ENCODE measurements at regions not wholly inside any gene's neighbourhood (a gene's known extent, or its start where the extent isn't known, plus 50 kb on each side); places are given as distances from the start of the nearest gene placed in this dataset.

- CTCF ChIA-PET, result no interaction called here
- DNase-seq, result no peak
- no peak for TF ChIP-seq CTCF (IDR thresholded peaks at IDR 0.05; ENCODE audit: unreplicated experiment)
- no TSS peak for BruUV-seq (replicated peaks)
- no peak overlapping the region for H3K27ac Mint-ChIP-seq (ENCODE audit: unreplicated experiment)
- intact Hi-C loops (cut with micrococcal nuclease; ENCODE audit: unreplicated experiment), result no loop called here
- no peaks in the 10 kb centered on the region for H3K27me3 Mint-ChIP-seq (ENCODE audit: unreplicated experiment)
- no peaks in the 10 kb centered on the region for H3K4me1 Mint-ChIP-seq (ENCODE audit: low read depth, unreplicated experiment)
- no peaks in the 10 kb centered on the region for H3K36me3 Mint-ChIP-seq (ENCODE audit: insufficient read depth, unreplicated experiment)
- H3K4me3 Mint-ChIP-seq (ENCODE audit: low read depth, unreplicated experiment), result no peak overlapping the region
- peaks cover 18% of the 10 kb centered on the region for H3K9me3 Mint-ChIP-seq (ENCODE audit: low read depth, unreplicated experiment)
Observed at GRCh38 chr16:6547131-6547530, 785.5 kb upstream of the RBFOX1 start.

- no peak for DNase-seq
- no peak for TF ChIP-seq CTCF (IDR thresholded peaks at IDR 0.05; ENCODE audit: unreplicated experiment)
- Mint-ChIP-seq H3K4me1 (ENCODE audit: low read depth, unreplicated experiment) (no peaks in the 10 kb centered on the region), H3K27ac (ENCODE audit: unreplicated experiment) (no peak overlapping the region), H3K4me3 (ENCODE audit: low read depth, unreplicated experiment) (no peak overlapping the region), H3K9me3 (ENCODE audit: low read depth, unreplicated experiment) (peaks cover 19% of the 10 kb centered on the region), H3K36me3 (ENCODE audit: insufficient read depth, unreplicated experiment) (no peaks in the 10 kb centered on the region), H3K27me3 (ENCODE audit: unreplicated experiment) (no peaks in the 10 kb centered on the region)
- intact Hi-C loops (cut with micrococcal nuclease; ENCODE audit: unreplicated experiment), result no loop called here
- no TSS peak for BruUV-seq (replicated peaks)
- CTCF ChIA-PET, result no interaction called here
Observed at GRCh38 chr16:6545329-6545728, 787.3 kb upstream of the RBFOX1 start.

- H3K9me3 Mint-ChIP-seq (ENCODE audit: low read depth, unreplicated experiment), result peaks cover 19% of the 10 kb centered on the region
- no peaks in the 10 kb centered on the region for H3K27me3 Mint-ChIP-seq (ENCODE audit: unreplicated experiment)
- no peaks in the 10 kb centered on the region for H3K4me1 Mint-ChIP-seq (ENCODE audit: low read depth, unreplicated experiment)
- intact Hi-C loops (cut with micrococcal nuclease; ENCODE audit: unreplicated experiment), result no loop called here
- no peak for DNase-seq
- no peaks in the 10 kb centered on the region for H3K36me3 Mint-ChIP-seq (ENCODE audit: insufficient read depth, unreplicated experiment)
- BruUV-seq (replicated peaks), result no TSS peak
- CTCF ChIA-PET, result interaction anchor here (0.7 kb wide), 1 partner anchor 149 kb away, joined by 3 read pairs; no protein-coding TSS in a partner anchor
- no peak overlapping the region for H3K27ac Mint-ChIP-seq (ENCODE audit: unreplicated experiment)
- no peak overlapping the region for H3K4me3 Mint-ChIP-seq (ENCODE audit: low read depth, unreplicated experiment)
- no peak for TF ChIP-seq CTCF (IDR thresholded peaks at IDR 0.05; ENCODE audit: unreplicated experiment)
Observed at GRCh38 chr16:6541267-6541666, 791.4 kb upstream of the RBFOX1 start.

- BruUV-seq (replicated peaks), result no TSS peak
- CTCF ChIA-PET, result no interaction called here
- Mint-ChIP-seq H3K27ac (ENCODE audit: unreplicated experiment) (no peak overlapping the region), H3K4me1 (ENCODE audit: low read depth, unreplicated experiment) (no peaks in the 10 kb centered on the region), H3K36me3 (ENCODE audit: insufficient read depth, unreplicated experiment) (no peaks in the 10 kb centered on the region), H3K27me3 (ENCODE audit: unreplicated experiment) (no peaks in the 10 kb centered on the region), H3K4me3 (ENCODE audit: low read depth, unreplicated experiment) (no peak overlapping the region), H3K9me3 (ENCODE audit: low read depth, unreplicated experiment) (peaks cover 20% of the 10 kb centered on the region)
- TF ChIP-seq CTCF (IDR thresholded peaks at IDR 0.05; ENCODE audit: unreplicated experiment), result no peak
- DNase-seq, result no peak
- intact Hi-C loops (cut with micrococcal nuclease; ENCODE audit: unreplicated experiment), result no loop called here
Observed at GRCh38 chr16:6536411-6536810, 796.2 kb upstream of the RBFOX1 start.

GRCh38 chr16:6531067-6531466 is 801.6 kb upstream of the RBFOX1 start:
- Mint-ChIP-seq H3K4me1 (ENCODE audit: low read depth, unreplicated experiment) (no peaks in the 10 kb centered on the region), H3K36me3 (ENCODE audit: insufficient read depth, unreplicated experiment) (no peaks in the 10 kb centered on the region), H3K4me3 (ENCODE audit: low read depth, unreplicated experiment) (no peak overlapping the region), H3K27ac (ENCODE audit: unreplicated experiment) (no peak overlapping the region), H3K27me3 (ENCODE audit: unreplicated experiment) (no peaks in the 10 kb centered on the region), H3K9me3 (ENCODE audit: low read depth, unreplicated experiment) (peaks cover 17% of the 10 kb centered on the region)
- DNase-seq, result no peak
- no peak for TF ChIP-seq CTCF (IDR thresholded peaks at IDR 0.05; ENCODE audit: unreplicated experiment)
- intact Hi-C loops (cut with micrococcal nuclease; ENCODE audit: unreplicated experiment), result no loop called here
- CTCF ChIA-PET, result no interaction called here
- no TSS peak for BruUV-seq (replicated peaks)

Measured in Calu3 (cell line).